Stimulated activated CD4-positive, alpha-beta T cell treated with anti-CD3 and anti-CD28 coated beads, Interleukin-4, amount 100 ng/mL, for 1 hour (primary cell): ENCODE measurements at regions not wholly inside any gene's neighbourhood (a gene's known extent, or its start where the extent isn't known, plus 50 kb on each side); places are given as distances from the start of the nearest gene placed in this dataset.

Source experiments
- DNase-seq: peaks from one replicate; pipeline ENCODE4 v3.0.0-alpha.2; 2020

- no peak for DNase-seq
Observed at GRCh38 chr10:63751836-63752235, 230.6 kb downstream of the REEP3 start.

- no peak for DNase-seq
Observed at GRCh38 chr10:63752318-63752717, 231.1 kb downstream of the REEP3 start.

- DNase-seq = no peak
Observed at GRCh38 chr10:63753808-63754207, 232.6 kb downstream of the REEP3 start.

GRCh38 chr10:63755441-63755840, 234.2 kb downstream of the REEP3 start:
- no peak for DNase-seq

- DNase-seq = no peak
Observed at GRCh38 chr10:63757067-63757466, 235.9 kb downstream of the REEP3 start.

GRCh38 chr10:63758080-63758479, 236.9 kb downstream of the REEP3 start:
- DNase-seq = no peak

GRCh38 chr10:63759335-63759734, 238.1 kb downstream of the REEP3 start:
- no peak for DNase-seq

- no peak for DNase-seq
Observed at GRCh38 chr10:63760034-63760707, 239.0 kb downstream of the REEP3 start.

- DNase-seq = no peak
Observed at GRCh38 chr10:63760708-63761047, 239.5 kb downstream of the REEP3 start.

GRCh38 chr10:63761243-63761642, 240.0 kb downstream of the REEP3 start:
- no peak for DNase-seq

GRCh38 chr10:63763744-63764143, 242.5 kb downstream of the REEP3 start:
- DNase-seq = no peak

GRCh38 chr10:63765126-63765525, 243.9 kb downstream of the REEP3 start:
- no peak for DNase-seq

GRCh38 chr10:63766745-63767137, 245.5 kb downstream of the REEP3 start:
- DNase-seq = no peak

GRCh38 chr10:63767138-63767801, 246.1 kb downstream of the REEP3 start:
- no peak for DNase-seq

- no peak for DNase-seq
Observed at GRCh38 chr10:63769367-63769766, 248.2 kb downstream of the REEP3 start.

- no peak for DNase-seq
Observed at GRCh38 chr10:63770523-63770922, 249.3 kb downstream of the REEP3 start.

- no peak for DNase-seq
Observed at GRCh38 chr10:63772491-63772890, 251.3 kb downstream of the REEP3 start.

- DNase-seq = no peak
Observed at GRCh38 chr10:63773106-63773505, 251.9 kb downstream of the REEP3 start.

GRCh38 chr10:63773962-63774361, 252.8 kb downstream of the REEP3 start:
- no peak for DNase-seq

GRCh38 chr10:63780101-63780500, 258.9 kb downstream of the REEP3 start:
- DNase-seq = no peak

GRCh38 chr10:63781226-63781625, 260.0 kb downstream of the REEP3 start:
- DNase-seq = no peak

GRCh38 chr10:63783882-63784281, 262.7 kb downstream of the REEP3 start:
- no peak for DNase-seq

- no peak for DNase-seq
Observed at GRCh38 chr10:63788152-63788821, 267.1 kb downstream of the REEP3 start.

GRCh38 chr10:63795094-63795860, 274.1 kb downstream of the REEP3 start:
- DNase-seq = no peak
